OCI-LY1 (cell line): ENCODE measurements at regions not wholly inside any gene's neighbourhood (a gene's known extent, or its start where the extent isn't known, plus 50 kb on each side); places are given as distances from the start of the nearest gene placed in this dataset.

Experiments used
- EZH2 ChIP-seq: fragments of 200-600 bp; sonication (generic), shearing (Covaris generic); IDR thresholded peaks from 2 replicates; pipeline ENCODE4 v1.8.0; 2017; ENCODE audit warnings: borderline replicate concordance, mixed run types, mild to moderate bottlenecking, antibody characterized with exemption, low read length, moderate library complexity, mixed read lengths
- TF ChIP-seq, protein P1 (sequence below): fragments of 200-600 bp; sonication (generic), shearing (Covaris generic); IDR thresholded peaks from 2 replicates; pipeline ENCODE4 v1.5.1; 2017; ENCODE audit warnings: mild to moderate bottlenecking, antibody characterized with exemption, low read length, moderate library complexity, mixed read lengths

DNA sequence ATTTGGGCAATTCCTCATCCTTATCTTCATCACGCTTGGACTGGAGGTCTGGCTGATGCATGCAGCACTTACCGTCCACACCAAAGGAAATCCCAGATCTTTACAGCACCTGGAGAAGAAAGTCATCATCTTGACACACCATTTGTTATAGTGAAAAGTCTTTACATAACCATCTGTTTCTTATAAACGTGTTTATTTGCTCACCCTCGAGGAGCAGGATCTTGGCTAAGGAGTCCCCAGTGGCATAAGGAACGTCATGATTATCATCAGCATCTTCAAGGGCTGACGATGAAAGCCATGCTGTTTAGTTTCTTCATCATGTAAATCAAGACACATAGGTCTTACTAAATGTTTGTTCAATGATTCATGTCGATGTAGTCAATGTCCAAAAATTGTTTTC, 248.8 kb upstream of the ELAC2 start:
- TF ChIP-seq, protein P1, sequence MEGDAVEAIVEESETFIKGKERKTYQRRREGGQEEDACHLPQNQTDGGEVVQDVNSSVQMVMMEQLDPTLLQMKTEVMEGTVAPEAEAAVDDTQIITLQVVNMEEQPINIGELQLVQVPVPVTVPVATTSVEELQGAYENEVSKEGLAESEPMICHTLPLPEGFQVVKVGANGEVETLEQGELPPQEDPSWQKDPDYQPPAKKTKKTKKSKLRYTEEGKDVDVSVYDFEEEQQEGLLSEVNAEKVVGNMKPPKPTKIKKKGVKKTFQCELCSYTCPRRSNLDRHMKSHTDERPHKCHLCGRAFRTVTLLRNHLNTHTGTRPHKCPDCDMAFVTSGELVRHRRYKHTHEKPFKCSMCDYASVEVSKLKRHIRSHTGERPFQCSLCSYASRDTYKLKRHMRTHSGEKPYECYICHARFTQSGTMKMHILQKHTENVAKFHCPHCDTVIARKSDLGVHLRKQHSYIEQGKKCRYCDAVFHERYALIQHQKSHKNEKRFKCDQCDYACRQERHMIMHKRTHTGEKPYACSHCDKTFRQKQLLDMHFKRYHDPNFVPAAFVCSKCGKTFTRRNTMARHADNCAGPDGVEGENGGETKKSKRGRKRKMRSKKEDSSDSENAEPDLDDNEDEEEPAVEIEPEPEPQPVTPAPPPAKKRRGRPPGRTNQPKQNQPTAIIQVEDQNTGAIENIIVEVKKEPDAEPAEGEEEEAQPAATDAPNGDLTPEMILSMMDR, result no peak
- no peak for TF ChIP-seq EZH2
